Mesothelial cell of epicardium (in vitro differentiated cells): ENCODE measurements at regions not wholly inside any gene's neighbourhood (a gene's known extent, or its start where the extent isn't known, plus 50 kb on each side); places are given as distances from the start of the nearest gene placed in this dataset.

ENCODE experiments used
- DNase-seq, 2 experiments: peaks; one replicate each; pipeline ENCODE4 v3.0.0; 2021; ENCODE audit warnings: low spot score in 2 of 2; ENCODE audit not compliant: unreplicated experiment in 2 of 2
- H3K27ac Mint-ChIP-seq: 2 replicates; pipeline ENCODE4 v1.8.0; 2021; ENCODE audit warnings: mixed read lengths
- H3K27me3 Mint-ChIP-seq: 2 replicates; pipeline ENCODE4 v1.8.0; 2021; ENCODE audit warnings: low read depth, mixed read lengths
- H3K36me3 Mint-ChIP-seq: 2 replicates; pipeline ENCODE4 v1.8.0; 2021; ENCODE audit warnings: mixed read lengths
- H3K4me1 Mint-ChIP-seq: 2 replicates; pipeline ENCODE4 v1.8.0; 2021; ENCODE audit warnings: mixed read lengths
- H3K4me3 Mint-ChIP-seq: 2 replicates; pipeline ENCODE4 v1.8.0; 2021; ENCODE audit warnings: mild to moderate bottlenecking, moderate library complexity, mixed read lengths
- H3K9me3 Mint-ChIP-seq: 2 replicates; pipeline ENCODE4 v1.8.0; 2021; ENCODE audit warnings: mixed read lengths
- CTCF ChIP-seq: fragments of 200-600 bp; sonication (generic); IDR thresholded peaks from one replicate; pipeline ENCODE4 v1.5.0; 2021; ENCODE audit warnings: antibody characterized with exemption; ENCODE audit not compliant: unreplicated experiment

- no peak for DNase-seq
- H3K36me3 Mint-ChIP-seq, result no peaks in the 10 kb centered on the region
- H3K4me3 Mint-ChIP-seq, result no peak overlapping the region
- H3K27me3 Mint-ChIP-seq, result no peaks in the 10 kb centered on the region
- no peak overlapping the region for H3K27ac Mint-ChIP-seq
- H3K4me1 Mint-ChIP-seq, result no peaks in the 10 kb centered on the region
- TF ChIP-seq CTCF, result no peak
- H3K9me3 Mint-ChIP-seq, result no peaks in the 10 kb centered on the region
Measured at GRCh38 chr2:156731506-156731905, 295.3 kb downstream of the GPD2 start.

GRCh38 chr2:156736950-156737349, 300.8 kb downstream of the GPD2 start:
- H3K4me3 Mint-ChIP-seq, result no peak overlapping the region
- H3K4me1 Mint-ChIP-seq, result no peaks in the 10 kb centered on the region
- no peak for DNase-seq
- H3K27me3 Mint-ChIP-seq, result peaks cover 5% of the 10 kb centered on the region
- H3K9me3 Mint-ChIP-seq, result no peaks in the 10 kb centered on the region
- H3K36me3 Mint-ChIP-seq, result no peaks in the 10 kb centered on the region
- H3K27ac Mint-ChIP-seq, result no peak overlapping the region
- no peak for TF ChIP-seq CTCF

- H3K9me3 Mint-ChIP-seq, result no peaks in the 10 kb centered on the region
- no peaks in the 10 kb centered on the region for H3K4me1 Mint-ChIP-seq
- H3K27ac Mint-ChIP-seq, result no peak overlapping the region
- H3K4me3 Mint-ChIP-seq, result no peak overlapping the region
- no peaks in the 10 kb centered on the region for H3K36me3 Mint-ChIP-seq
- DNase-seq, result no peak
- no peak for TF ChIP-seq CTCF
- peaks cover 5% of the 10 kb centered on the region for H3K27me3 Mint-ChIP-seq
Measured at GRCh38 chr2:156739301-156739700, 303.1 kb downstream of the GPD2 start.

- no peaks in the 10 kb centered on the region for H3K9me3 Mint-ChIP-seq
- H3K36me3 Mint-ChIP-seq, result no peaks in the 10 kb centered on the region
- H3K4me3 Mint-ChIP-seq, result no peak overlapping the region
Measured at GRCh38 chr2:156745619-156746018, 309.4 kb downstream of the GPD2 start.

GRCh38 chr2:156748221-156748620, 312.0 kb downstream of the GPD2 start:
- DNase-seq, result no peak
- peaks cover 7% of the 10 kb centered on the region for H3K27me3 Mint-ChIP-seq
- TF ChIP-seq CTCF, result no peak
- no peaks in the 10 kb centered on the region for H3K36me3 Mint-ChIP-seq
- H3K4me3 Mint-ChIP-seq, result no peak overlapping the region
- no peak overlapping the region for H3K27ac Mint-ChIP-seq
- H3K9me3 Mint-ChIP-seq, result no peaks in the 10 kb centered on the region
- H3K4me1 Mint-ChIP-seq, result peaks cover 2% of the 10 kb centered on the region

More at GRCh38 chr2:156745619-156746018, 309.4 kb downstream of the GPD2 start:
- DNase-seq, result no peak
- Mint-ChIP-seq H3K4me1 (no peaks in the 10 kb centered on the region), H3K27me3 (peaks cover 7% of the 10 kb centered on the region), H3K27ac (no peak overlapping the region)
- no peak for TF ChIP-seq CTCF

- Mint-ChIP-seq H3K27me3 (peaks cover 5% of the 10 kb centered on the region), H3K36me3 (no peaks in the 10 kb centered on the region), H3K9me3 (no peaks in the 10 kb centered on the region), H3K4me3 (no peak overlapping the region), H3K4me1 (peaks cover 9% of the 10 kb centered on the region), H3K27ac (no peak overlapping the region)
- DNase-seq, result no peak
- no peak for TF ChIP-seq CTCF
Measured at GRCh38 chr2:156752042-156752441, 315.9 kb downstream of the GPD2 start.
